ENCODE measurements at regions not wholly inside any gene's neighbourhood (a gene's known extent, or its start where the extent isn't known, plus 50 kb on each side); places are given as distances from the start of the nearest gene placed in this dataset.

DNA sequence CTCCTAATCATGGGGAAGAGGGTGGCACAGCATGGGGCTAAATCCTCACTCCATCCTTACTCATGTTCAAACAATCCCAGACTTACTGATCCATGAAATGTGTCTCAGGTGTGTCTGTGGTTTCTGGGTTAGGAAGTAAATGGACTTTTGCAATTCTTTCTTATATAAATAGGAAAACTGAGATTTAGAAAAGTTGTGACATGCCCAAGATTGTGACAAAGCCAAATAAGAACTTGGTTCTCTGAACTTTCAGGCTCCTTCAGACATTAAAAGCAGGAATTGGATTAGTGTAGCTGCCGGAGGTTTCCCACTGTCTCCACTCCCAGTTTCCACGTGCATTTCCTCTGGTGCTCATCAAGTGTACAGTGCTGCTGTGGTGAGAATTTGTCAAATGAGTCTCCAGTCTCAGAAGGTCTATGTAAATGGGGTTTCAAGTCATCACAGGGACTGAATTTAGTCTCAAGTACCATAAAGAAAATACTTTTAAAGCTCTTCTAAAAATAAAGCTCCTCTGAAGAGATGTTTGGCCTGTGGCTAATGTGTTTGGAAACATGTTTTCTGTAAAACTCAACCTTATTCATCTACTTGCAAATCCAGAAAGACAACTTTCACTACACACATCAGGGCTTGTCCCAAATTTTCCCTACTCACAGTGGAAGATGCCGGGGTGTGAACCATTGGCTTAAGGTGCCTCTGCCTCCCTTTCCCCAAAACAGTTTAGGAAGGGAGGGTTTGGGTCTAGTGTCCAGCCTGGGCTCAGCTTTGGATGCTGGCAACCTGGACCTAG lies 115.2 kb downstream of the NGF start:
- intact Hi-C loops (cut with DNase I) = no loop called here
- no peak overlapping the region for H3K27ac ChIP-seq (ENCODE audit: low read depth in 2 of 2, low read length in 2 of 2)
- no peaks in the 10 kb centered on the region for H3K36me3 ChIP-seq (ENCODE audit: control insufficient read depth in 2 of 3, insufficient read depth in 3 of 3, low read length in 3 of 3)
- no peak for FAIRE-seq
- H3K27me3 ChIP-seq (ENCODE audit: control insufficient read depth, insufficient read depth, low read length) = no peaks in the 10 kb centered on the region
- H3K9ac ChIP-seq (ENCODE audit: low read length in 3 of 3) = no peak overlapping the region
- H3K9me3 ChIP-seq (ENCODE audit: control insufficient read depth in 2 of 3, insufficient read depth in 1 of 3, low read length in 3 of 3) = no peaks in the 10 kb centered on the region
- no peak for DNase-seq
- TF ChIP-seq, protein P1, sequence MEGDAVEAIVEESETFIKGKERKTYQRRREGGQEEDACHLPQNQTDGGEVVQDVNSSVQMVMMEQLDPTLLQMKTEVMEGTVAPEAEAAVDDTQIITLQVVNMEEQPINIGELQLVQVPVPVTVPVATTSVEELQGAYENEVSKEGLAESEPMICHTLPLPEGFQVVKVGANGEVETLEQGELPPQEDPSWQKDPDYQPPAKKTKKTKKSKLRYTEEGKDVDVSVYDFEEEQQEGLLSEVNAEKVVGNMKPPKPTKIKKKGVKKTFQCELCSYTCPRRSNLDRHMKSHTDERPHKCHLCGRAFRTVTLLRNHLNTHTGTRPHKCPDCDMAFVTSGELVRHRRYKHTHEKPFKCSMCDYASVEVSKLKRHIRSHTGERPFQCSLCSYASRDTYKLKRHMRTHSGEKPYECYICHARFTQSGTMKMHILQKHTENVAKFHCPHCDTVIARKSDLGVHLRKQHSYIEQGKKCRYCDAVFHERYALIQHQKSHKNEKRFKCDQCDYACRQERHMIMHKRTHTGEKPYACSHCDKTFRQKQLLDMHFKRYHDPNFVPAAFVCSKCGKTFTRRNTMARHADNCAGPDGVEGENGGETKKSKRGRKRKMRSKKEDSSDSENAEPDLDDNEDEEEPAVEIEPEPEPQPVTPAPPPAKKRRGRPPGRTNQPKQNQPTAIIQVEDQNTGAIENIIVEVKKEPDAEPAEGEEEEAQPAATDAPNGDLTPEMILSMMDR (IDR thresholded peaks at IDR 0.05; ENCODE audit: borderline replicate concordance, extremely low read depth, insufficient read depth) = no peak
- no peaks in the 10 kb centered on the region for H3K4me1 ChIP-seq (ENCODE audit: control insufficient read depth in 2 of 3, insufficient read depth in 2 of 3, low read depth in 1 of 3, low read length in 3 of 3)
- H3K4me3 ChIP-seq (ENCODE audit: low read length in 3 of 3) = no peak overlapping the region

DNA sequence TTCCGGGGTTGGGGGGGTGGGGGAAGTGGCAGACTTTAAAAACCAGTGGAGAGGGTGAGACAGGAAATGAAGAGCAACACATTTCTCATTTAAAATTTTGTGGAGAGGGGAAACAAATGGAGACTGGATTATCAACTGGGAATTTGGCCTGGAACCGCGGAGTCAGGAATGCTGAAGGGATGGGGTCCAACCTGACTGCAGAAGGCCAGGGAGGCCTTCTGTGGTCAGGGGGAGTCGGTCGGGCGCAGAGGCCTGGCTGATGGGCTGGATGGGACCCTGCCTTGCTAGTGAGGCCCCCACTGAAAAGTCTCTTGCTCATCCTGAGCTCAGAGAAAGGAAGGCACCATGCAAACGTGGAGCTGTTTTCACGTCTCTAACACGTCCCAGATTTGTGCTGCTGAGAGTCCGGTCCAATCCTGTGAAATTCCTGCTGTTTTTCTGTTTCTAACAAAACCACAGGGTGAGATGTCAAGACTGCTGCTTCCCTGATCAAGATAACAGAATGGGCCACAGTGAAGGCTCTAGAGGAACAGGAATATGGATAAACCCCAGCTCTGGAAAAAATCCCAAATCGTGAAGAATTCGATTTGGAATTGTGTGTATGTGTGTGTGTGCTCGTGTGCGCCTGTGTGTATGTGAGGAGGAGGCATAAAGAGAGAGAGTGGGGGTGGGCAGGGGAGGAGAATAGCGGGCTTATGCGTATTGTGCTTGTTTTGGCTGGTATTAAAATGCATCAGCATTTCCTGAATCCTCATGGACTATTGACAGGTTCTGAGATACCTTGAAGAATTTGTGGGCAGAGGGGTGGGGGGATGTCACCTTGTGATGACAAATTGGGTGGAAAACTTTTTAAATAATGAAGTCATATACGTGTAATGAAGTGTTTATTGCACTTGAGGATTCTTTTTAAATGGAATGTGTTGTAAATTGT lies 117.4 kb downstream of the NGF start:
- no peak for DNase-seq
- FAIRE-seq = no peak
- Histone ChIP-seq H3K9me3 (ENCODE audit: control insufficient read depth in 2 of 3, insufficient read depth in 1 of 3, low read length in 3 of 3) (no peaks in the 10 kb centered on the region), H3K27me3 (ENCODE audit: control insufficient read depth, insufficient read depth, low read length) (no peaks in the 10 kb centered on the region), H3K36me3 (ENCODE audit: control insufficient read depth in 2 of 3, insufficient read depth in 3 of 3, low read length in 3 of 3) (no peaks in the 10 kb centered on the region), H3K27ac (ENCODE audit: low read depth in 2 of 2, low read length in 2 of 2) (no peak overlapping the region), H3K4me1 (ENCODE audit: control insufficient read depth in 2 of 3, insufficient read depth in 2 of 3, low read depth in 1 of 3, low read length in 3 of 3) (no peaks in the 10 kb centered on the region), H3K4me3 (ENCODE audit: low read length in 3 of 3) (no peak overlapping the region), H3K9ac (ENCODE audit: low read length in 3 of 3) (no peak overlapping the region)
- TF ChIP-seq, protein P1 (IDR thresholded peaks at IDR 0.05; ENCODE audit: borderline replicate concordance, extremely low read depth, insufficient read depth) = no peak
- intact Hi-C loops (cut with DNase I) = no loop called here

DNA sequence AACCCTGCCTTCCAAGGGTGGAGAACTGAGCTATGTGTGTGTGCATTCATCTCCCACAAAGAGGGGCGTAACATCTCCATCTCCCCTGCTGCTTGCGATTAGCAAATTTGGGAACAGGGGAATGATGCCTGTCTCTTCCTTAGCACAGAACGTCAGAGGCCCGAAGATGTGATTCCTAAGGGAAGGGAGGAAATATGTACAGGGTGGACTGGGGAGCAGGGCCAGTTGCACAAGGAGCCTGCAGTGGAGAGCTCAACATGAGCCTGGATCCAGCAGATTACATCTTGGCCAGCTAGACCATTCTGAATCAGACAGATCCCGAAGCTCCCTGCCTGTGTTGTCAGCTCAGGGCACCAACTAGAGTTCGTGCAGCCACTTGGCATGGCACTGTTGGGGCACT lies 118.1 kb downstream of the NGF start:
- no peak overlapping the region for H3K9ac ChIP-seq (ENCODE audit: low read length in 3 of 3)
- FAIRE-seq (no peak), DNase-seq (no peak)
- H3K27ac ChIP-seq (ENCODE audit: low read depth in 2 of 2, low read length in 2 of 2) = no peak overlapping the region
- no peaks in the 10 kb centered on the region for H3K27me3 ChIP-seq (ENCODE audit: control insufficient read depth, insufficient read depth, low read length)
- no peak overlapping the region for H3K4me3 ChIP-seq (ENCODE audit: low read length in 3 of 3)
- no peaks in the 10 kb centered on the region for H3K36me3 ChIP-seq (ENCODE audit: control insufficient read depth in 2 of 3, insufficient read depth in 3 of 3, low read length in 3 of 3)
- H3K9me3 ChIP-seq (ENCODE audit: control insufficient read depth in 2 of 3, insufficient read depth in 1 of 3, low read length in 3 of 3) = no peaks in the 10 kb centered on the region
- intact Hi-C loops (cut with DNase I) = no loop called here
- TF ChIP-seq, protein P1 (IDR thresholded peaks at IDR 0.05; ENCODE audit: borderline replicate concordance, extremely low read depth, insufficient read depth) = no peak
- no peaks in the 10 kb centered on the region for H3K4me1 ChIP-seq (ENCODE audit: control insufficient read depth in 2 of 3, insufficient read depth in 2 of 3, low read depth in 1 of 3, low read length in 3 of 3)

Measured in kidney (tissue), 13 donors.